ENCODE measurements at regions not wholly inside any gene's neighbourhood (a gene's known extent, or its start where the extent isn't known, plus 50 kb on each side); places are given as distances from the start of the nearest gene placed in this dataset.
"Not testable (repeated sequence)": the region's sequence is repeated elsewhere in the genome, so short reads cannot be mapped to it uniquely, and the experiment has no call there.

DNA sequence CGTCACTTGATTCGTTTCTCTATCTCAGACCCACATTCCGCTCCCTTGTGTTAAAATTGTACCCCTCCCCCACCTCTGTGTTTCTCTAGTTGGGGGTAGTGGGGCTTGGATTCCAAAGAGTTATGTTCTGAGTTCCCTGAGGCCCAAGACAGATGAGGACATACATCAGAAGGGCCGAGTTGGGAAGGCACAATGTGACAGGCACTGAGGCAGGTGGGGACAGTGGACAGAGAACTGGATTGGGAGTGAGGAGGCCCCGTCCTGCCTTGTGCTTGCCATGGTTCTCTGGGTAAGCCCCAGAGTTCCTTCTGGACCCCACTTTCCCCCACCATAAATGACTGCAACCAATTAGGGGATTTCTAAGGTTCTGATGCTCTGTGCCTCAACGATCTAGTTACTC is 80.5 kb upstream of the ETV3 start:
- no peak for DNase-seq (ENCODE audit: low read depth)

DNA sequence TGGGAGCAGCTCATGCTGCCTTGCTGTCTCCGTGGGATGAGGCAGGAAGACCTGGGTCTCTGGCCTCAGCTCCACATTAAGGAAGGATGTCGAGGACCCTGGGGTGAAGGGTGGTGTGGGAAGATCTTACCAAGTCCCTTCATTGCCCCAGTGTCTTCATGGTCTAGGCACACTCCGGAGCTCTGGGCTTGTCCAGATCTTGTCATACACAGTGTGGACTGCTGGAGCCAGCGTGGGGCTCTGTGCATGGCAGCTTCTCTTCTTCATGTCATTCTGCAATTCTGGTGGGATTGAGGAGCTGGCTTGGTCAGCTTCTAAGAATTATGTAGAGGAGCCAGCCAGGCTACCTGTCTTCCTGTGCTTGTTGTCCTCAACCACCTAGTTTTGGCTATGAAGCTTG is 79.3 kb upstream of the ETV3 start:
- DNase-seq (ENCODE audit: low read depth): no peak

DNA sequence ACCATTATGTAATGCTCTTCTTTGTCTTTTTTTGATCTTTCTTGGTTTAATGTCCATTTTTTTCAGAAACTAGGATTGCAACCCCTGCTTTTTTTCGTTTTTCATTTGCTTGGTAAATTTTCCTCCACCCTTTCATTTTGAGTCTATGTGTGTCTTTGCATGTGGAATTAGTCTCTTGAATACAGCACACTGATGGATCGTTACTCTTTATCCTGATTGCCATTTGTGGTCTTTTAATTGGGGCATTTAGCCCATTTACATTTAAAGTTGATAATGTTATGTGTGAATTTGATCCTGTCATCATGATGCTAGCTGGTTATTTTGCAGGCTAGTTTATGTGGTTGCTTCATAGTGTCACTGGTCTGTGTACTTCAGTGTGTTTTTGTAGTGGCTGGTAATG is 75.6 kb upstream of the ETV3 start:
- no peak for DNase-seq (ENCODE audit: low read depth)

DNA sequence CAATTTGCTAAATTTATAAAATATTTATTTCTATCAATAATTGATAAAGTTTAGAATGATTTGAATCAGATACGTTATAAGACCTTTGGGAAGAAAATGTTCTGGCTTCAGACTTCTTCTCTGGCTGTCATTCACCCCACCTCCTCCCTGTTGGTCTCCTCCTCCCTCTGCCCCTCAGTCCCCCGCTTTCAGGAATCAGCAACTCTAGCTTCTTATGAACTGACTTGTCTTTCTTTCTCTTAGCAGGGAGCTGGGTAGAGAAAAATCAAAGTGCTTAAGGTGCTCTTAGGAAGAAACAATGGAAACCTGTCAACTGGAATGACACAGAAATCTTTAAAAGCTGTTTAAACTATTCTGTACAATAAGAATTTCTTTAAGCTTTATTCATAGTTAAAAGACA is 71.3 kb upstream of the ETV3 start:
- DNase-seq (ENCODE audit: low read depth): no peak

GRCh38 chr1:157205982-157206381 is 67.8 kb upstream of the ETV3 start:
- DNase-seq (ENCODE audit: low read depth): not testable (repeated sequence)

DNA sequence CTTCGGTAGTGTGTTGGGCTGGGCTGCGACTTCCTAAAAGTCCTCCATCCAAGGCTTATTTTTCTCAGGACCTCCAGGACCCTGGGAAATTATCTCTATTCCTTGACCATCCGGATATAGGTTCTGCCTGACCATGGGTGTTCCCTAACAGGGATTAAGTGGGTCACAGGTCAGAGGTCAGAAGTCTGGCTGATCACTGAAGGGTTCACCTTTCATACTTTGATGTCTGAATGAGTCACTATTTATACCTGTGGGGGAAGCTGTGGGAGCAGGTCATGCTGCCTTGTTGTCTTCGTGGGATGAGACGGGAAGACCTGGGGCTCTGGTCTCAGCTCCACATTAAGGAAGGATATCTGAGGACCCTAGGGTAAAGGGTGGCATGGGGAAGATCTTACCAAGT is 65.0 kb upstream of the ETV3 start:
- no peak for DNase-seq (ENCODE audit: low read depth)

DNA sequence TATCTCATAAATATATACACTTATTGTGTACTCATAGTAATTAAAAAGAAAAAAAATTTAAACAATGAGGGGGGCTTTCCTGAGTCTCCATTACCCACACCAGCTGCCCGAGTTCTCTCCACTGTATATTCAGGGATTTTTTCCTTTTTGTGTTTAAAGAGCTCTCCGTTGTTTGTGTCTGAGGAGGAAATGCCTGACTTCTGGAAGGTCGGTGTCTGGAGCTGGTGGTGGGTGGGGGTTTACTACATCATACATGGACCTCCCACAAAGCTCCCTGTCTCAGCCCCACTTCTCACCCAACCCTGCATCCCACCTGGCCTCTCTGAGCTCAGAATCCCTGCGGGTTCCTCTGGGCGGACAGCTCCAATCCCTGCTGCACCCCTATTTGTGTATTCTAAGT is 64.1 kb upstream of the ETV3 start:
- no peak for DNase-seq (ENCODE audit: low read depth)

DNA sequence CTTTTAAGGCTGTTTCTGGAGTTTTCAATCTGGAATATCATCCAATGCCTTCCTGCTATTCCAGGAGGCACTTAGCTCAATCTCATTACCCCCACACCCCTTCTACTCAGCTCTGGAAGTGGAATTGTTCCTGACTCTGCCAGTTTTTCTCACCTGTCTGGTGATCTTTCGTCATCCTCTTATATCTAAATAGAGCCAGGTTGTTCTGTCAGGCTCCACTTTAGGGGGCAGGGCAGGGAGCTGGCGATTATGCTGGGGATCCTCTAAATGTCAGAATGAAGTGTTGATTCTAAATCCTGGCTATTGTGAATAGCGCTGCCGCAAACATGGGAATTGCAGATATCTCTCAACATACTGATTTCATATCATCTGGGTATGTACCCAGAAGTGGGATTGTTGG is 63.6 kb upstream of the ETV3 start:
- DNase-seq (ENCODE audit: low read depth): no peak

- no peak for DNase-seq (ENCODE audit: low read depth)
These were observed 62.3 kb upstream of the ETV3 start for GRCh38 chr1:157200451-157200850.

DNA sequence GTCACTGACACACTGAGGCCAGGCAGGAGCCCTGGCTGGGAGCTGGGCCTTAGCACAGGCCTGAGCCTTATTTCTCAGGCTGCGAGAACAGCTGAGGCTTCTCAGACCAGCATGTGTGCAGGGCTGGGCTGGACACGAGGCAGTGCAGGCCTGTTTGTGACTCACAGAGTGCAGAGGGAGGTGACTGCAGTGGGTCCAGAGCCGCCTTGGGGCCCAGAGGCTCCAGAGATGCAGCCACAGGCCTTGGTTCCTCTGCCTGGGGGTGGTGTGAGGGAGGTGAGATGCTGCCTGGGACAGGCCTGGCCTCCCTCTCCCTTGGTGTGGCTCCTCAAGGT is 61.2 kb upstream of the ETV3 start:
- peak; percentile 5 for DNase-seq (ENCODE audit: low read depth)

GRCh38 chr1:157198619-157199420 is 60.6 kb upstream of the ETV3 start:
- DNase-seq (ENCODE audit: low read depth): no peak

DNA sequence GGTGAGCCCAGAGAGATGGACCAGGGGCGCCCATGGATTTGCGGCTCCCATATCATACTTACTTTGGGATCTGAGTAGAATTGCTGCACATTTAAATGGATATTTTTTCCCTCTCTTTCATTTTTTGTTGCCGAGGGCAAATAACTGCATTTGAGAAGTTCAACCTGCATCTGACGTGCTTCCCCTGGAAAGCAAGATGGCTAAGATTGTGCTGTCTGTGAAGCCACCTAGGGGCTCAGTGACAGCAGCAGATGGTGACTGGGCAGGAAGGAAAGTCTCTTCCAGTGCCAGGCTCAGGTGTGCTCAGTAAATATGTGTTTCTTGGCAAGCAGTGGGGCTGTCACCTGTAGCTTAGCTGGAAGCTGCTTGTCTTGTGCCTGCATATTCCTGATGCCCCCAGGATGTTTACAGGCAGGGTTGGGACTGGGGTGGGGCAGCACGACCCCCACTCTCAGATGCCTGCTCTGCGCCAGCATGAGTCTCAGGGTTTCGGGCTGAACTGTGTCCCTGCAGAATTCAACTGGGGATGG is 59.8 kb upstream of the ETV3 start:
- no peak for DNase-seq (ENCODE audit: low read depth)

DNA sequence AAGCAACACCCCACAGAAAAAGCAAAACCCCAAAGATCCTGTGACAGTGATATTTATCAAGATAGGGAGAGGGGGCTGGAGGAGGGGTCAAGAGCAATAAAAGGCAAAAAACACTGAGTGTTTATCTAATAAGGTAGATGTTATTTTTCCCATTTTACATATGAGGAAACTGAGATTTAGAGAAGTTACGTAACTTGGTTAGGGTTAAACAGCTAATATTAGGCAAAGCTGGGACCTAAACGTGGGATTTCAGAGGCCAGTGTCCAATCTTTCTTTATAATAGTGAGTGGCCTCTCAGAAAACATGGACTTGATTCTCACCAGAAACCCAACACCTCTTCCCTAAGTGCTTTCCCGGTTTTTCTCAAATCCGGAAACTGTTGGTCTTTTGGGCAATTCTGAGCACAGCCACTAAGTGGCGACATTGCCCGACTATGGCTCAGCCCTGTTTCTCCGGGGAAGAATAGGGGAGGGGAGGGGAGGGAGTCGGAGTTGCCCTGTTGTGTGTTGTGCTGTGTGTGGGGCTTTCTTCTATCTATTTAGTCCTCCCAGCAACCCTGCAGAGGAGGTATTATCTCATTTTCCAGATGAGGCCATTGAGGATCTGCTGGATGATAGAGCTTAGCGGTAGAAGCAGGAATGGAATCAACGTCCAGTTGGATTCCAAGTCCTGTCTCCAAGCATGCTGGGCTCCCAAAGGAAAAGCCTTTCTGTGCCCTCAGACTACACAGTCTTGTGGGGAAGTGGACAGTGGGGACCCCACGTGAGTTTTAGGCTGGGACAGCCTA is 58.7 kb upstream of the ETV3 start:
- peak; percentile 30 for DNase-seq (ENCODE audit: low read depth)

GRCh38 chr1:157196245-157196543 is 58.0 kb upstream of the ETV3 start:
- DNase-seq (ENCODE audit: low read depth): no peak

DNA sequence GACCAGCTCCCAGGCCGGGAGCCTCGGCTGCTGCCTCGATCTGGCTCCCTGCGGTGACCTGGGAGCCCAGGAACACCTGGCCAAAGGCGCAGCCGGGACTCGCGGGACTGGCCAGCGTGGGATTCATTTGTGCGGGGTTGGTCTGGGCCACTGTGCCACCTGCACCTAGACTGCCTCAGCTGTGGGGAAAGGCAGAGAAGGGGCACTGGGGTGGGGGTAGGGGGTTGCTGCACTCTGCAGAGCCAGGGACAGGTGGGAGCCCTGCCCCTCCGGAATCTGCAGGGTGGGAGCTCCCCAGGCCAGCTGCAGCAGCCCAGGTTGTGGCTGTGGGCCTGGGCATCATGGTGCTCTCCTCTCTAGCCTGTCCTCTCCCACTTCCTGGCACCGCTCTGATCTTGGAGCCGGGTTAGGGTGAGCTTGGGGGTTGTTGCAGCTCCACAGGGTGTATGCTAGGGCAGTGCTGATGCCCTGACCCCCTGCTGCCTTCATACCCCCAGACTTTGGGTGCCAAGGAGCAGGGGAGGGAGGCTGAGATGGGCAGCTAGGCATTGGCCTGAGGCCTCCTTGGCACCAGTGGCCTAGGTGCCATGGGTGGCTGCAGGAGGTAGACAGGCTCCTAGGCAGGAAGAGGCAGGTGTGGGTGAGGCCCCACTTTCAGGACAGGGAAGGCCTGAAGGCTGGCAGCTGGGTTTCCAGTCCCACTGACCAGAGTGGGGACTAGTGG is 57.5 kb upstream of the ETV3 start:
- DNase-seq (ENCODE audit: low read depth): no peak

DNA sequence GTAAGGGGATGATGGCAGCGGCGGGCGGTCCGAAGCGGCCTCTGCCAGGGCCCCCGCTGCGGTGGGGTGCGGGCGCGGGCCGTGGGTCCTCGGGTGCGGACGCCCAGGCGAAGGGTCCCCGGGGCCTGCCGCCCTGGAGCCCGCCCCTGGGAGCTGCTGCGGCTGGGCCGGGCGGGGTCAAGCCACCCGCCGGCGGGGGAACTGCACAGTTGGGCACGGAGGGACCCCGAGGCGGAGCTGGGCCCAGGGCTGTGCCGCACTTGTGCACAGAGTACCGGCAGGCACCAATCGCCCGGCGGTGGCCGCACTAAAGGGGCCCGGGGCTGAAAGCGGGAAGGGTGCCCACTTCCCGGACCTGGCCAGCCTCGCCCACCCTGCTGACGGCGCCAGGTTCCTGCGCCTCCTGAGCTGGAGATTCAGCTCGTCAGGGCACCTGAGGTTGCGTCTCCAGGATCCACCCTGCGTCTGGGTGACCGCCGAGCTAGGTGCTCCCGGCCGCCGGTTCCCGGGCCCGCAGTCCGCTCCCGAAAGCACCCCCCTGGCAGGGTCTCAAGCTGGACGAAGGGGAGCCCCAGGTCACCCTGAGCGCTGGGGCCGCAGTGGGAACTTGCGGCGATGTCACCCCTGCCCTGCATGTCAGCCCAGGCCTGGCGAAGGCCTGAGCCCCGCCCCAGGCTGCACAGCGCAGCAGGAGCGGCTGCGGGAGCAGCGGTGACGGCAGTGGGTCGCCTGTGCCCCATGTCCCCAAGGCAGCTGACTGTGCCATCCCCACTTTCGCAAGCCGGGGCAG is 56.7 kb upstream of the ETV3 start:
- DNase-seq (ENCODE audit: low read depth): no peak

- peak; percentile 70 for DNase-seq (ENCODE audit: low read depth)
These were observed 55.7 kb upstream of the ETV3 start for GRCh38 chr1:157193702-157194391.

- DNase-seq (ENCODE audit: low read depth): no peak
These were observed 55.0 kb upstream of the ETV3 start for GRCh38 chr1:157193219-157193618.

DNA sequence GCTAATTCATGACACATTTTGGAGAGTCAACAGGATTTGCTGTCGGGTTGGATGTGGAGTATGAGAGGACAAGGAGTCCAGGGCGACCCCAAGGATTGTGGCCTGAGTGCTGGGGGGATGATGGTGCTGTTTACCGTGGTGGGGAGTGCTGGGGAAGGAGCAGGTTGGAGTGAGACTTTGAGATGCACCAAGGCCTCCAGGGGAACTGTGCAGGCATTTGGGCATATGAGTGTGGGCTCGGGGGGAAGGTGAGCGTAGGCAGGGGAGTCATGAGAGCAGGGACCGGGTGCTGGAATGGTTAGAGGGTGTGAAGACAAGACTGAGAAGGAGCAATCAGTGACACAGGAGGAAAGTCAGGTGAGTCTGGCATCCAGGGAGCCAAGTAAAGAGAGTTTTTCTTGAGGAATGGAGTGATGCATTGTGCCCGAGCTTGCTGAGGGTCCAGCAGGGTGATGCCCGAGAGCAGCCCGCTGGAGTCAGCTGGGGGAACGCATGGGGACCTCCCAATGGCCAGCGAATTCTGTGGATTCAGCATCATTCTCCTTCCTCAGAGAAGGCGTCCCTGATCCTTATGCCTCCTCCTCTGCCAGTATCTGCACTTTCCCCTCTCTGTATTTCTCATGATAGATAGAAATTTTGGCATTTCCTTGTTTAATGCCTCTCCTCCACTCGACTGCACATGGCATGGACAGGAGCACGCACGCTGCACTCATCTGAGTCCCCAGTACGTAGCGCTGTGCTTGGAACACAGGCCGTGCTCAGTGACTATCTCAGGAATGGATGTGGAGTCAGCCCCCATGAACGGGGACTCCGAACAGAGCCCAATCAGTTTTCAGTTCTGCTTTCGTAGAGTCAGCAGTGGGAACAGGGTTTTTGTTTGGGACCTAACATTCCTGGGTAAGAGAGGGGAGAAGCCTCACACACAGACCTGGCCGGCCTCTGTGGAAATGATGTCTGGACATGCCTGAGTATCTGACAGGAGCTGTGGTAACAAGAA is 52.1 kb upstream of the ETV3 start:
- DNase-seq (ENCODE audit: low read depth): no peak

GRCh38 chr1:157189096-157189495 is 50.9 kb upstream of the ETV3 start:
- no peak for DNase-seq (ENCODE audit: low read depth)

Data from ELR (cell line).